H1 (cell line): ENCODE measurements at regions not wholly inside any gene's neighbourhood (a gene's known extent, or its start where the extent isn't known, plus 50 kb on each side); places are given as distances from the start of the nearest gene placed in this dataset.

Experiments used
- BCL11A ChIP-seq, 2 experiments: IDR thresholded peaks; one replicate each; pipeline ENCODE4 v1.6.1; 2011; ENCODE audit warnings: low read depth in 2 of 2, low read length in 2 of 2, mild to moderate bottlenecking in 2 of 2

DNA sequence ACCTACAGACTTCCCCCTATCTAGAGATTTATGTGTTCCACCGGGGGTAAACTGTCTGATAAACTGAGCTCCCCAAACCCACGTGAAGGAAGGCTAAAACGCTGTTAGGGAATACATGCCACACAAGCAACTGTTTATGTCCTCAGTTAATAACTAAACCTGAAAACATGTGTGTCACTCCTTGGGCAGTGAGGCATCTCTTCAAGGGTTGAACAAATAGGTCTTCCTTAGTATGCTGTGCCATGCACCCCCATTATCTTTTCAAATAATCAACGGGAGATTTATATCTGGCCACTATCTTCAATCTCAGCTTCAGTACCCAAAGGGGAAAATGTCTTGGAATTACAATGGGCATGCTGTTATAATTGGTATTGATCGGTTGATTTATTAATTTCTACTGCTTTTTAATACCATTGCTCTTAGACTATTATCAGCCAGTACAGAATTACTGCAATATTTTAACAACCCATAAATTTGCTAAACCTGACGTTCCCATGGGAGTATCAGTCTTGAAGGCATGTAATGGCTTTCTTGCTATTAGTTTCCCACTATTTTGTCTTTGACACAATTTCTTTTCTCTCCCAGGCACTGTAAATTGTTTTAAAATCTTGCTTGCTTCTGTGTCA, 279.2 kb upstream of the P2RY1 start (continued):
- no peak for TF ChIP-seq BCL11A (IDR thresholded peaks at IDR 0.05; ENCODE audit: low read depth in 2 of 2, low read length in 2 of 2)
- TF ChIP-seq, all 59 proteins: peak for 0
